Stimulated activated CD4-positive, alpha-beta T cell treated with anti-CD3 and anti-CD28 coated beads, Interleukin-1b, Interleukin-23, amount 100 ng/mL, for 48 hours (primary cell): ENCODE measurements at regions not wholly inside any gene's neighbourhood (a gene's known extent, or its start where the extent isn't known, plus 50 kb on each side); places are given as distances from the start of the nearest gene placed in this dataset.

ENCODE experiments used
- DNase-seq: peaks from one replicate; pipeline ENCODE4 v3.0.0-alpha.2; 2020

DNA sequence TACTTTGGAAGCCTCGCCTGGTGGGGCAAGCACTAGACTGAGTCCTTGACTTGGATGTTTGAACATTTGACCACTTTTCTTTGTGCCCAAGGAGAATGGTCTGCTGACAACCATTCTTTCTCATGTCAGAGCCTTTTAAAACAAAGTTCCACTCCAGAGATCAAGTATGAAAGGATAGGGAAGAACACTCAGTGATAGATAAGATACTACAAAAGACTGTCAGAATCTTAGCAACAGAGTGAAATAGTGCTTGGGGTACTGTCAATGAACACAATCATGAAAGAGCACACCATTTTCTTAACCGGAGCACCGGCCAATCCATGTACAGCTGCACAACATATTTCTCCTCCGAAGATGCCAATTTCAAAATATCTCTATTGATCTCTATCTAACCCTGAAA, 82.8 kb upstream of the ADO start:
- DNase-seq: no peak

DNA sequence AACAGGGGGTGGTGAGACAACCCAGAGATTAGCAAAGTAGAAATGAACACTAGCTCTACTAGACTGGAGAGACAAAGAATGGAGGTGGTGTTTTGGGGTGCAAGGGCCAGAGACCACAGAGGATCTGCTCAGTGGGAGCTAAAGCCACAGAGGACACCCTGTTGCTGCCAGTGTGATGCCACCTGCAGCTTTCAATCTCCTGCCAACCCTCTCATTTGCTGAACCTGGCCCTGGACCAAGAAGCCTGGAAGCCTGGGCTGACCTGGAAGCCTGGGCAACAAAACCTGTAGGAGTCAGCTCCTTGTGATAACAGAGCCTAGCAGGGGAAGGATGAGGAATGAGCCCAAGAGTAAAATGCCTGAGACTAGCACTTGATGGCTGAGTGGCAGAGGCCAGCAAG, 81.1 kb upstream of the ADO start:
- DNase-seq: no peak

GRCh38 chr10:62724465-62724864, 80.1 kb upstream of the ADO start:
- no peak for DNase-seq

- DNase-seq: peak; percentile 83
Observed at GRCh38 chr10:62726142-62726541, 78.4 kb upstream of the ADO start.

DNA sequence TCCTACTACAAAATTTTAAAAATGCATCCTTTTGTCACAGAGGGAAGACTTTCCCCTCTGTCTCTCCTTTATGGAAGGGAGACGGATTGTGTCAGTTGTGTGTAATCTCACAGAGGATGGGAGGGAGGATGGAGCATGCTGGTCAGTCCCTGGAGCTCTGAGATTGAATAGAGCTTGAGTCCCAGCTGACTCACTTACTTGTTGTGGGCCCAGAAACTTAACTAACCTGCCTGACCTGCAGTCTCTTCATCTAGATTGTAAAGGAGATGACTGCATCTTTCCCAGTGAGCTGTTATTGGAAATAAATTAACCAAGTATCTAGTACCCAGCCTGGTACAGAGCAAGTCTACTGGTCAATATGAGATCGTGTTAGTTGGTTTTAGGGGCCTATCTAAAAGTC, 77.9 kb upstream of the ADO start:
- no peak for DNase-seq

- no peak for DNase-seq
Observed at GRCh38 chr10:62727934-62728333, 76.6 kb upstream of the ADO start.

- DNase-seq: no peak
Observed at GRCh38 chr10:62728479-62728878, 76.0 kb upstream of the ADO start.

- peak; percentile 58 for DNase-seq
Observed at GRCh38 chr10:62732841-62733653, 71.5 kb upstream of the ADO start.

DNA sequence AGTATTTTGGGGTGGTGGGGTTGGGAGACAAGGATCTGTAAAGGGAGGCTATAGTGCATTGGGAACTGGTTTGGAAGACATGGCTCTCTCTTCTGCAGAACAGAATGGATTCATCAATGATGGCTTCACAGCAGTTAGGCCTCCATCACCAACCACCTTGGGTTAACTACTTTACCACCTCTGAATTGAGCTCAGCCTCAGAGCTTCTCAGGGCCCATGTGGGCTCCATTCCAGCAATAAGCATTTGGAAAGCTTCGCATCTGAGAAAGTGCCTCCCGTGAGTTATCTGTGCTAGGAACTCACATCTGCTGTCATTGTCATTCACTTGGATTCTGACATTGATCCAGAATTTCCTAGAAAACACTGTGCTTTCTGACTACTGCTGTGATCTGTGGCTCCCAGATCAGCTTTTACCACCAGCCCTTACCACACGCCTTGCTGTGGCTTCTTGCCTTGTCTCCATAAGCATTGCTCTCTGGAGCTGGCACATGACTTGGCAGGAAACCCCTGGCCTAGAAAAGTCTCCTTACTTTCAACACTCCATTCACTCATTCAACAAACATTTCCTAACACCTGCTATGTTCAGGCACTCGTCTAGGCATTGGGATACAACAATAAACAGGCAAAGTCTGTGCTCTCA, 70.7 kb upstream of the ADO start:
- DNase-seq: peak; percentile 17

GRCh38 chr10:62734781-62735463, 69.6 kb upstream of the ADO start:
- DNase-seq: no peak

GRCh38 chr10:62735464-62736167, 68.9 kb upstream of the ADO start:
- DNase-seq: no peak

- no peak for DNase-seq
Observed at GRCh38 chr10:62736168-62736546, 68.4 kb upstream of the ADO start.

GRCh38 chr10:62738916-62739315, 65.6 kb upstream of the ADO start:
- DNase-seq: no peak

- DNase-seq: no peak
Observed at GRCh38 chr10:62740885-62741745, 63.4 kb upstream of the ADO start.

GRCh38 chr10:62741996-62742395, 62.5 kb upstream of the ADO start:
- DNase-seq: no peak

GRCh38 chr10:62742536-62743061, 61.9 kb upstream of the ADO start:
- DNase-seq: no peak

- DNase-seq: no peak
Observed at GRCh38 chr10:62744136-62744535, 60.4 kb upstream of the ADO start.

DNA sequence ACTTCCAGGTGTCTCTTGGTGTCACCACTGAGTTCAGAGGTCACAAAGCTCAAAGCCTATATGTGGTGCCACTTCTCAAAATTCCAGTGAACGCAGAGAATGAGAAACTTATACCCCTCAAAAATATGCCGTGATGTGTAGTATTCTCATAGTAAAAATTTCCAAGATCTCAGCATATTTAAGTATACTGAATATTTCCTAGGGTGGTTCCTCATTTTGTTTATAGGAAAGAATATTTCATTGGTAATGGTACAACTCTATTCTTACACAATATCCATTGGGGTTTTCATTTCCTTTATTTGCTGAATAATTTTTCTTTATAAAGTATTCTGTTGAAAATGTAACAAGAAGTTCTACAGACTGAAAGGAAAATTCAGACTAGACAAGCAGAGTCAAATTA, 58.9 kb upstream of the ADO start:
- DNase-seq: no peak

DNA sequence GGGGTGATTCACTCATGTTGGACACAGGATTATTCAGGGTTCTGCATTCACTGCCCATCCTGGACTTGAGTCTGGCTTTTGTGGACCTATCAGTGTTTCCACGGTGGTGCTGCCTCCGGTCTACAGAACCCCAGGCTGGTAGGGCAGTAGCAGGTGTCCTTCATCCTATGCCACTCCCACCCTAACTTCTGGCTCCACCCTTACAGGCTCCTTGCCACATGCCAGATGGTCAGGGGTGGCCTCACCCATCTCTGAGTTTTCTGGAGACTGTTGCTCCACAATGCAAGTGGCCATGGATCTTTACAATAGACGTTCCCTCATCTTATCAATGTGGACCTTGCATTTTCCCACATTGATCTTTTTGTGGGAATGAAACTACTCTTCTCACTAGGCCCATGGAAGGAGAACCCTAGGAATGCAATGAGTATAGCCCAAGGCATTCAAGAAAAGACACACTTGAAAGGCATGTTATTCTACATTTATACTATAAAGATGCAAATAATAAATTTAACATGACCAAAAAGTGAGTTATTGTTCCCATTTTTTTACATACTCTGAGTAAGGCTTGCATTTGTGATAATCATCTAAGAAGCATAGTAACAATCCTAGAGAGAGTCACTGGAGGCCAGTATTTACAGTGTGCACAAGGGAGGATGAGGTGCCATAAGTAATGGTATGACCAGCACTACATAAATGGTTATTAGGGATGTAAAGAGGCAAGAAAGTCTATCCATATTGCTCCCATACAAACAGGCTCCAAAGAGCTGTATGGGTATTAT, 57.4 kb upstream of the ADO start:
- DNase-seq: no peak

- no peak for DNase-seq
Observed at GRCh38 chr10:62748386-62748785, 56.1 kb upstream of the ADO start.

DNA sequence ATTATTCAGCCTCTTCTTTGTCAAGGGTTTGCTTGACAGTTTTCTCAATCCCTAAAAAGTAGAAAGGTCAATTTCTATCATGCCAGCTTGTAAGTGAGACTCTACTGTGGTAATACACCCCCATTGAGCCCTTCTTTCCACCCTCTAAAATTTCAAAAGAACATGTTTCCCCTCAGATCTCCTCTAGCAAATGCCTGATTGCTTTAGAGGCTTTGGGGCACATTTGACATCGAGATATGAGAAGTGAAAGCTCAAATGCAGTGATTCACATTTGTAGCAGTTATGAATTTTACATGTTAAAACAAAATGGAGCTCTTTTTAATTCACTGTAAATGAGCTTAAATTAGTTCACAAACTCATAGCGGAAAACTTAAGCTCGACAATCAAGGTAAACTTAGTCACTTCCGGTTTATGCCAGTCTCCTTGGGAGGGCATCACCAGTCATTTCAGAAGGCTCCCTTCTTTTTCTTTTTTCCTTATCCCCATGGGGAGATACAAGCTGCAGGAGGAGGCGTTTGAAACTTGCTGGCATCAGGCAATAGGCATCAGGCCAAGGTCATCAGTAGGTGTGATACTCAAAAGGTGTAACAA, 55.3 kb upstream of the ADO start:
- no peak for DNase-seq
